GM12878 (cell line): ENCODE measurements at regions not wholly inside any gene's neighbourhood (a gene's known extent, or its start where the extent isn't known, plus 50 kb on each side); places are given as distances from the start of the nearest gene placed in this dataset.

ENCODE experiments used
- ATAC-seq: fragments of 200-7000 bp; cut with Tn5 transposase; 3 replicates; pipeline ENCODE4 v1.9.1; 2020; ENCODE audit warnings: mild to moderate bottlenecking, moderate library complexity
- BruUV-seq: library from RNA; stranded (reverse); fragments of 400-500 nt; replicated peaks from 2 replicates; lab custom pipeline; 2021; lab: Mats Ljungman, UMichigan
- CTCF ChIA-PET: fragments of 300-600 bp; sonication (Branson Sonifier 250); formaldehyde crosslinking; extraction: SDS; loops from one replicate; lab custom pipeline; 2021; ENCODE audit warnings: inconsistent platforms; lab: Yijun Ruan, JAX
- POLR2A ChIA-PET: fragments of 350-600 bp; formaldehyde crosslinking; extraction: SDS; loops from one replicate; lab custom pipeline; 2021; ENCODE audit warnings: inconsistent platforms; lab: Charles Lee
- RAD21 ChIA-PET: fragments of 300-600 bp; sonication (Branson Sonifier 250); formaldehyde crosslinking; loops from one replicate; lab custom pipeline; 2023; ENCODE audit warnings: antibody characterized with exemption; ENCODE audit not compliant: unreplicated experiment; lab: Charles Lee
- SMC1A ChIA-PET: fragments of 300-600 bp; sonication (Branson Sonifier 250); formaldehyde crosslinking; loops from one replicate; lab custom pipeline; 2023; ENCODE audit not compliant: unreplicated experiment, uncharacterized antibody; lab: Charles Lee
- DNase-seq: peaks from one replicate; pipeline ENCODE4 v3.0.0-alpha.2; 2011; ENCODE audit warnings: low read depth, low spot score
- FAIRE-seq: peaks from 3 replicates; lab custom pipeline; 2011; peaks lifted over from hg19 to GRCh38; lab: Jason Lieb, UNC
- H2AFZ ChIP-seq: 2 replicates; pipeline ENCODE4 v1.6.0; 2011; ENCODE audit warnings: low read depth, low read length, control low read depth; ENCODE audit not compliant: control insufficient read depth
- H3K27ac ChIP-seq: 2 replicates; pipeline ENCODE4 v1.5.1; 2011; ENCODE audit warnings: control low read depth; ENCODE audit not compliant: control insufficient read depth, insufficient read depth
- H3K27me3 ChIP-seq, 2 experiments: replicated peaks in 1 of 2; 2 replicates each; pipeline versions ENCODE4 v1.6.0 to v1.6.1; 2011; ENCODE audit warnings: low read length in 1 of 2; ENCODE audit not compliant: control insufficient read depth in 2 of 2, insufficient read depth in 2 of 2
- H3K36me3 ChIP-seq, 2 experiments: 2 replicates each; pipeline ENCODE4 v1.5.1; 2011; ENCODE audit warnings: low read length in 1 of 2; ENCODE audit not compliant: control insufficient read depth in 2 of 2, insufficient read depth in 2 of 2
- H3K4me1 ChIP-seq: 2 replicates; pipeline ENCODE4 v1.6.1; 2011; ENCODE audit warnings: mild to moderate bottlenecking, low read length, moderate library complexity, mixed read lengths; ENCODE audit not compliant: control insufficient read depth, insufficient read depth
- H3K4me2 ChIP-seq: 2 replicates; pipeline ENCODE4 v1.6.0; 2011; ENCODE audit warnings: control low read depth; ENCODE audit not compliant: control insufficient read depth, insufficient read depth
- H3K4me3 ChIP-seq: fragments of 200-600 bp; sonication (generic); 2 replicates; pipeline ENCODE4 v1.5.1; 2016
- H3K79me2 ChIP-seq: 2 replicates; pipeline ENCODE4 v1.6.0; 2011; ENCODE audit warnings: low read length; ENCODE audit not compliant: control insufficient read depth, insufficient read depth
- H3K9ac ChIP-seq: 2 replicates; pipeline ENCODE4 v1.8.0; 2011; ENCODE audit warnings: low read length, control low read depth, mixed read lengths; ENCODE audit not compliant: control insufficient read depth, insufficient read depth
- H3K9me3 ChIP-seq: replicated peaks from 3 replicates; pipeline ENCODE4 v1.5.1; 2011; ENCODE audit warnings: mild to moderate bottlenecking, low read length; ENCODE audit not compliant: control insufficient read depth, insufficient read depth
- H4K20me1 ChIP-seq: 2 replicates; pipeline ENCODE4 v1.6.0; 2011; ENCODE audit not compliant: control insufficient read depth, insufficient read depth
- CHD4 ChIP-seq: fragments of 200-600 bp; sonication (generic); IDR thresholded peaks from 2 replicates; pipeline ENCODE4 v1.6.1; 2016; ENCODE audit warnings: mild to moderate bottlenecking
- JUNB ChIP-seq: IDR thresholded peaks from 2 replicates; pipeline ENCODE4 v1.6.1; 2016; ENCODE audit warnings: antibody characterized with exemption, mild to moderate bottlenecking
- MYB ChIP-seq: fragments of 150-350 bp; IDR thresholded peaks from 2 replicates; pipeline ENCODE4 v1.6.1; 2014; ENCODE audit warnings: mild to moderate bottlenecking, low read depth, low read length, borderline replicate concordance
- SMC3 ChIP-seq: IDR thresholded peaks from 2 replicates; pipeline ENCODE4 v1.6.1; 2011; ENCODE audit warnings: low read length, improper control_type of control experiment, borderline replicate concordance
- SPI1 ChIP-seq: IDR thresholded peaks from 2 replicates; pipeline ENCODE4 v1.6.1; 2011; ENCODE audit warnings: low read depth, mild to moderate bottlenecking, low read length, moderate library complexity, borderline replicate concordance; ENCODE audit not compliant: insufficient read depth
- STAT1 ChIP-seq: fragments of 450-650 bp; conservative IDR thresholded peaks from 2 replicates; pipeline ENCODE4 v1.6.1; 2014; ENCODE audit warnings: antibody characterized with exemption, mild to moderate bottlenecking
- YBX1 ChIP-seq: fragments of 450-650 bp; IDR thresholded peaks from 2 replicates; pipeline ENCODE4 v1.6.1; 2016; ENCODE audit warnings: antibody characterized with exemption
- WGBS: methylation state at CpG from one replicate; pipeline ENCODE4 v1.1.6; 2016; ENCODE audit warnings: low lambda C conversion rate; ENCODE audit not compliant: insufficient replicate concordance, insufficient coverage; ENCODE audit errors: missing lambda C conversion rate; 5-methylcytosine and 5-hydroxymethylcytosine counted together
- in situ Hi-C: fragments of 300-500 bp; cut with MboI; formaldehyde crosslinking; loops from 9 replicates; pipeline ENCODE4 v1.14.3; 2018; ENCODE audit warnings: mixed read lengths
- intact Hi-C: fragments of 100-400 bp; cut with micrococcal nuclease; formaldehyde crosslinking; loops from one replicate; pipeline ENCODE4 v1.14.2; 2022; ENCODE audit not compliant: unreplicated experiment
- TF ChIP-seq, protein P1 (sequence below): fragments of 450-650 bp; IDR thresholded peaks from 2 replicates; pipeline ENCODE4 v1.6.1; 2016; ENCODE audit warnings: mild to moderate bottlenecking, moderate library complexity, borderline replicate concordance

- BruUV-seq = no TSS peak
- Histone ChIP-seq H3K79me2 (no peaks in the 10 kb centered on the region), H3K4me1 (peaks cover 15% of the 10 kb centered on the region), H3K9ac (no peak overlapping the region), H3K9me3 (no peaks in the 10 kb centered on the region; the same call in 2 of the 3 replicates), H3K4me3 (no peak overlapping the region), H2AFZ (no peak overlapping the region)
- intact Hi-C loops = loop anchor here (1.0 kb wide), 1 partner anchor 70 kb away; no protein-coding TSS in a partner anchor
- DNase-seq (no peak), FAIRE-seq (no peak)
- ChIA-PET CTCF (interaction anchor here (1.5 kb wide), 1 partner anchor 331 kb away, joined by 3 read pairs; no protein-coding TSS in a partner anchor), POLR2A (no interaction called here), RAD21 (no interaction called here)
- 6% methylated on average over 2 of the region's 2 CpGs for whole genome bisulfite sequencing
- TF ChIP-seq SMC3 = no peak
- no peak for TF ChIP-seq JUNB
- TF ChIP-seq SPI1 = no peak
- TF ChIP-seq YBX1 = no peak
- TF ChIP-seq, protein P1, sequence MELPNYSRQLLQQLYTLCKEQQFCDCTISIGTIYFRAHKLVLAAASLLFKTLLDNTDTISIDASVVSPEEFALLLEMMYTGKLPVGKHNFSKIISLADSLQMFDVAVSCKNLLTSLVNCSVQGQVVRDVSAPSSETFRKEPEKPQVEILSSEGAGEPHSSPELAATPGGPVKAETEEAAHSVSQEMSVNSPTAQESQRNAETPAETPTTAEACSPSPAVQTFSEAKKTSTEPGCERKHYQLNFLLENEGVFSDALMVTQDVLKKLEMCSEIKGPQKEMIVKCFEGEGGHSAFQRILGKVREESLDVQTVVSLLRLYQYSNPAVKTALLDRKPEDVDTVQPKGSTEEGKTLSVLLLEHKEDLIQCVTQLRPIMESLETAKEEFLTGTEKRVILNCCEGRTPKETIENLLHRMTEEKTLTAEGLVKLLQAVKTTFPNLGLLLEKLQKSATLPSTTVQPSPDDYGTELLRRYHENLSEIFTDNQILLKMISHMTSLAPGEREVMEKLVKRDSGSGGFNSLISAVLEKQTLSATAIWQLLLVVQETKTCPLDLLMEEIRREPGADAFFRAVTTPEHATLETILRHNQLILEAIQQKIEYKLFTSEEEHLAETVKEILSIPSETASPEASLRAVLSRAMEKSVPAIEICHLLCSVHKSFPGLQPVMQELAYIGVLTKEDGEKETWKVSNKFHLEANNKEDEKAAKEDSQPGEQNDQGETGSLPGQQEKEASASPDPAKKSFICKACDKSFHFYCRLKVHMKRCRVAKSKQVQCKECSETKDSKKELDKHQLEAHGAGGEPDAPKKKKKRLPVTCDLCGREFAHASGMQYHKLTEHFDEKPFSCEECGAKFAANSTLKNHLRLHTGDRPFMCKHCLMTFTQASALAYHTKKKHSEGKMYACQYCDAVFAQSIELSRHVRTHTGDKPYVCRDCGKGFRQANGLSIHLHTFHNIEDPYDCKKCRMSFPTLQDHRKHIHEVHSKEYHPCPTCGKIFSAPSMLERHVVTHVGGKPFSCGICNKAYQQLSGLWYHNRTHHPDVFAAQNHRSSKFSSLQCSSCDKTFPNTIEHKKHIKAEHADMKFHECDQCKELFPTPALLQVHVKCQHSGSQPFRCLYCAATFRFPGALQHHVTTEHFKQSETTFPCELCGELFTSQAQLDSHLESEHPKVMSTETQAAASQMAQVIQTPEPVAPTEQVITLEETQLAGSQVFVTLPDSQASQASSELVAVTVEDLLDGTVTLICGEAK = no peak
- TF ChIP-seq STAT1 = no peak
- no peak for TF ChIP-seq CHD4
- no peak for TF ChIP-seq MYB
- TF ChIP-seq, all 136 proteins: peak for 0
- Histone ChIP-seq H3K27me3 (no peaks in the 10 kb centered on the region), H3K4me2 (peak overlapping the region; percentile 36), H3K36me3 (no peaks in the 10 kb centered on the region), H3K27ac (no peak overlapping the region), H4K20me1 (no peaks in the 10 kb centered on the region)
- in situ Hi-C loops = no loop called here
- SMC1A ChIA-PET = interaction anchor here (1.0 kb wide), 1 partner anchor 11 kb away, joined by 3 read pairs; no protein-coding TSS in a partner anchor
- peak; percentile 22; the same call in 2 of the 3 replicates for ATAC-seq
These were observed 311.5 kb downstream of the EDEM1 start for GRCh38 chr3:5498981-5499380.
